PC-3 (cell line): ENCODE measurements at regions not wholly inside any gene's neighbourhood (a gene's known extent, or its start where the extent isn't known, plus 50 kb on each side); places are given as distances from the start of the nearest gene placed in this dataset.

Experiments
- CTCF ChIP-seq: fragments of 300-600 bp; sonication (generic); conservative IDR thresholded peaks from 2 replicates; pipeline ENCODE4 v1.5.1; 2017; ENCODE audit warnings: antibody characterized with exemption, low read depth, mild to moderate bottlenecking, low read length
- EZH2 ChIP-seq: fragments of 300-600 bp; sonication (generic); IDR thresholded peaks from one replicate; pipeline ENCODE4 v1.6.1; 2017; ENCODE audit warnings: antibody characterized with exemption, mild to moderate bottlenecking, low read length; ENCODE audit not compliant: unreplicated experiment
- EZH2phosphoT487 ChIP-seq: fragments of 300-600 bp; sonication (generic); IDR thresholded peaks from 2 replicates; pipeline ENCODE4 v1.6.1; 2018; ENCODE audit warnings: mild to moderate bottlenecking, antibody characterized with exemption, low read length, borderline replicate concordance

- TF ChIP-seq EZH2phosphoT487, result no peak
- no peak for TF ChIP-seq CTCF
- TF ChIP-seq EZH2, result no peak
Measured at GRCh38 chr21:35503671-35504070, 454.6 kb upstream of the RUNX1 start.
